ENCODE measurements at regions not wholly inside any gene's neighbourhood (a gene's known extent, or its start where the extent isn't known, plus 50 kb on each side); places are given as distances from the start of the nearest gene placed in this dataset.

DNA sequence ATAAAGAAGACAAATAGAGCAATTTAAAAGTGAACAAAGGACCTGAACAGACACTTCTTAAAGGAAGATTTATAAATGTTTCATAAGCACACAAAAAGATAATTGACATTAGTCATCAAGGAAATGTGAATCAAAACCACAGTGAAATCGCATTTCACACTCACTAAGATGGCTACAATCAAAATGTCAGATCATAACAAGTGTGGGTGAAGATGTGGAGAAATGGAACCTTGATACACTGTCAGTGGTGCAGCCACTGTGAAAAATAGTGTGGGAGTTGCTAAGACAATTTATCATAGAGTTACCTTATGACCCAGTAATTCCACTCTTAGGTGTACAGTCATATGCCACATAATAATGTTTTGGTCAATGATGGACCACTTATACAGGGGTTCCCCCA, 54.5 kb upstream of the HTR4 start:
- TF ChIP-seq FOXM1 (IDR thresholded peaks at IDR 0.05; ENCODE audit: borderline replicate concordance) (no peak), FOXA1 (IDR thresholded peaks at IDR 0.05) (no peak), SUZ12 (IDR thresholded peaks at IDR 0.05) (no peak)

Data from HEK293T (cell line).